HG02938 (cell line): ENCODE measurements at regions not wholly inside any gene's neighbourhood (a gene's known extent, or its start where the extent isn't known, plus 50 kb on each side); places are given as distances from the start of the nearest gene placed in this dataset.
A peak's percentile ranks its signal among the peaks of the same experiment; 100 is the strongest.

Experiments used
- ATAC-seq: cut with Tn5 transposase; IDR thresholded peaks from one replicate; pipeline ENCODE4 v1.9.1; 2021; ENCODE audit warnings: mild to moderate bottlenecking, moderate library complexity; ENCODE audit not compliant: unreplicated experiment

GRCh38 chr2:60106836-60107529 lies 446.5 kb downstream of the BCL11A start:
- no peak for ATAC-seq

- no peak for ATAC-seq
Measured at GRCh38 chr2:60105906-60106305, 447.5 kb downstream of the BCL11A start.

- ATAC-seq = peak; percentile 82
Measured at GRCh38 chr2:60104514-60105505, 448.6 kb downstream of the BCL11A start.

GRCh38 chr2:60100034-60100433 lies 453.4 kb downstream of the BCL11A start:
- ATAC-seq = no peak

GRCh38 chr2:60098996-60099395 lies 454.5 kb downstream of the BCL11A start:
- ATAC-seq = no peak

- no peak for ATAC-seq
Measured at GRCh38 chr2:60097298-60097697, 456.2 kb downstream of the BCL11A start.

GRCh38 chr2:60096556-60096955 lies 456.9 kb downstream of the BCL11A start:
- no peak for ATAC-seq

GRCh38 chr2:60095903-60096302 lies 457.6 kb downstream of the BCL11A start:
- ATAC-seq = no peak

- no peak for ATAC-seq
Measured at GRCh38 chr2:60095202-60095815, 458.1 kb downstream of the BCL11A start.

- no peak for ATAC-seq
Measured at GRCh38 chr2:60094450-60094929, 459.0 kb downstream of the BCL11A start.

- no peak for ATAC-seq
Measured at GRCh38 chr2:60092781-60093180, 460.7 kb downstream of the BCL11A start.

GRCh38 chr2:60091894-60092293 lies 461.6 kb downstream of the BCL11A start:
- no peak for ATAC-seq

GRCh38 chr2:60091266-60091665 lies 462.2 kb downstream of the BCL11A start:
- no peak for ATAC-seq

GRCh38 chr2:60079562-60079961 lies 473.9 kb downstream of the BCL11A start:
- ATAC-seq = no peak

- ATAC-seq = no peak
Measured at GRCh38 chr2:60075048-60075447, 478.4 kb downstream of the BCL11A start.

- ATAC-seq = no peak
Measured at GRCh38 chr2:60073201-60073600, 480.3 kb downstream of the BCL11A start.

GRCh38 chr2:60072609-60073008 lies 480.8 kb downstream of the BCL11A start:
- ATAC-seq = no peak

GRCh38 chr2:60071490-60071831 lies 482.0 kb downstream of the BCL11A start:
- ATAC-seq = no peak

GRCh38 chr2:60070736-60071489 lies 482.5 kb downstream of the BCL11A start:
- ATAC-seq = no peak

GRCh38 chr2:60070196-60070595 lies 483.3 kb downstream of the BCL11A start:
- no peak for ATAC-seq

- no peak for ATAC-seq
Measured at GRCh38 chr2:60068755-60069154, 484.7 kb downstream of the BCL11A start.
